WTC11 (cell line): ENCODE measurements at regions not wholly inside any gene's neighbourhood (a gene's known extent, or its start where the extent isn't known, plus 50 kb on each side); places are given as distances from the start of the nearest gene placed in this dataset.
"Not testable (repeated sequence)": the region's sequence is repeated elsewhere in the genome, so short reads cannot be mapped to it uniquely, and the experiment has no call there.

ENCODE experiments used
- ATAC-seq: fragments of 200-7000 bp; cut with Tn5 transposase; 2 replicates; pipeline ENCODE4 v1.10.0; 2021; ENCODE audit warnings: mild to moderate bottlenecking, moderate library complexity
- CTCF ChIA-PET: fragments of 300-600 bp; sonication (Branson Sonifier 250); formaldehyde crosslinking; loops from one replicate; lab custom pipeline; 2021; ENCODE audit warnings: antibody characterized with exemption; lab: Charles Lee
- POLR2A ChIA-PET: fragments of 350-600 bp; sonication (Branson Sonifier 250); formaldehyde crosslinking; loops from one replicate; lab custom pipeline; 2021; ENCODE audit warnings: antibody characterized with exemption; lab: Charles Lee
- DNase-seq: peaks from one replicate; pipeline ENCODE4 v3.0.0; 2021; ENCODE audit warnings: low spot score
- H3K27ac Mint-ChIP-seq: 2 replicates; pipeline ENCODE4 v1.8.0; 2021; ENCODE audit warnings: mixed read lengths
- H3K27me3 Mint-ChIP-seq: 2 replicates; pipeline ENCODE4 v1.8.0; 2021; ENCODE audit warnings: low read depth, mild to moderate bottlenecking, moderate library complexity, mixed read lengths
- H3K36me3 Mint-ChIP-seq: 2 replicates; pipeline ENCODE4 v1.8.0; 2021; ENCODE audit warnings: mixed read lengths
- H3K4me1 Mint-ChIP-seq: 2 replicates; pipeline ENCODE4 v1.8.0; 2022; ENCODE audit warnings: mixed read lengths
- H3K4me3 Mint-ChIP-seq: 2 replicates; pipeline ENCODE4 v1.8.0; 2021; ENCODE audit warnings: mild to moderate bottlenecking, moderate library complexity, mixed read lengths
- H3K9me3 Mint-ChIP-seq: 2 replicates; pipeline ENCODE4 v1.8.0; 2021; ENCODE audit warnings: mixed read lengths
- ARID4B ChIP-seq: sonication (generic); formaldehyde crosslinking; IDR thresholded peaks from 2 replicates; pipeline ENCODE4 v1.8.0; 2023; ENCODE audit warnings: missing genetic modification reagents, mild to moderate bottlenecking, borderline replicate concordance
- ELF4 ChIP-seq: sonication (generic); formaldehyde crosslinking; IDR thresholded peaks from 2 replicates; pipeline ENCODE4 v1.8.1; 2022; ENCODE audit warnings: low read depth, mild to moderate bottlenecking, moderate library complexity, missing genetic modification reagents
- MXD4 ChIP-seq: fragments of 250-450 bp; sonication (Bioruptor Pico); IDR thresholded peaks from 2 replicates; pipeline ENCODE4 v1.8.0; 2021; ENCODE audit warnings: mild to moderate bottlenecking, moderate library complexity, borderline replicate concordance
- NFATC4 ChIP-seq: fragments of 250-450 bp; sonication (Bioruptor Pico); IDR thresholded peaks from 2 replicates; pipeline ENCODE4 v1.9.0; 2021; ENCODE audit warnings: mild to moderate bottlenecking
- NR2C2 ChIP-seq: sonication (generic); formaldehyde crosslinking; IDR thresholded peaks from 2 replicates; pipeline ENCODE4 v1.8.0; 2022; ENCODE audit warnings: mild to moderate bottlenecking, missing genetic modification reagents
- PREB ChIP-seq: sonication (generic); formaldehyde crosslinking; IDR thresholded peaks from 2 replicates; pipeline ENCODE4 v1.8.1; 2022; ENCODE audit warnings: mild to moderate bottlenecking, missing genetic modification reagents, moderate library complexity, borderline replicate concordance
- SOX15 ChIP-seq: fragments of 250-450 bp; sonication (Bioruptor Pico); IDR thresholded peaks from 2 replicates; pipeline ENCODE4 v1.9.0; 2021; ENCODE audit warnings: mild to moderate bottlenecking
- TEAD1 ChIP-seq: sonication (generic); formaldehyde crosslinking; IDR thresholded peaks from 2 replicates; pipeline ENCODE4 v1.8.0; 2022; ENCODE audit warnings: mild to moderate bottlenecking, missing genetic modification reagents
- TEAD4 ChIP-seq: sonication (generic); formaldehyde crosslinking; IDR thresholded peaks from 2 replicates; pipeline ENCODE4 v1.8.0; 2022; ENCODE audit warnings: mild to moderate bottlenecking, missing genetic modification reagents
- USF1 ChIP-seq: sonication (generic); formaldehyde crosslinking; IDR thresholded peaks from 2 replicates; pipeline ENCODE4 v1.8.0; 2022; ENCODE audit warnings: mild to moderate bottlenecking, missing genetic modification reagents
- ZNF263 ChIP-seq: sonication (generic); formaldehyde crosslinking; IDR thresholded peaks from 2 replicates; pipeline ENCODE4 v1.8.1; 2022; ENCODE audit warnings: low read depth, mild to moderate bottlenecking, moderate library complexity, missing genetic modification reagents
- ZNF423 ChIP-seq: fragments of 250-450 bp; sonication (Bioruptor Pico); IDR thresholded peaks from 2 replicates; pipeline ENCODE4 v2.1.2; 2022; ENCODE audit warnings: mild to moderate bottlenecking, moderate library complexity

- Mint-ChIP-seq H3K9me3 (peaks cover 10% of the 10 kb centered on the region), H3K4me1 (peaks cover 26% of the 10 kb centered on the region), H3K27ac (peak overlapping the region; percentile 97), H3K36me3 (no peaks in the 10 kb centered on the region), H3K4me3 (no peak overlapping the region), H3K27me3 (no peaks in the 10 kb centered on the region)
- TF ChIP-seq NR2C2 (CRISPR knock-in tag) (no peak), ZNF423 (CRISPR knock-in tag) (peak; percentile 53; the same call in 1 of the 2 replicates)
- DNase-seq (no peak), ATAC-seq (peak; percentile 89)
- ChIA-PET CTCF (no interaction called here), POLR2A (no interaction called here)
These were observed 82.4 kb upstream of the KCND2 start for GRCh38 chr7:120190566-120190965.

GRCh38 chr7:120191423-120191822 is 81.6 kb upstream of the KCND2 start:
- H3K27ac Mint-ChIP-seq, POLR2A ChIA-PET, H3K27me3 Mint-ChIP-seq, CTCF ChIA-PET, DNase-seq, H3K4me3 Mint-ChIP-seq, ATAC-seq, H3K36me3 Mint-ChIP-seq: not testable (repeated sequence)
- Mint-ChIP-seq H3K4me1 (peaks cover 26% of the 10 kb centered on the region), H3K9me3 (peaks cover 10% of the 10 kb centered on the region)

- DNase-seq (no peak), ATAC-seq (no peak)
- H3K9me3 Mint-ChIP-seq, result no peaks in the 10 kb centered on the region
- CTCF ChIA-PET, result no interaction called here
- no peak overlapping the region for H3K4me3 Mint-ChIP-seq
- no peak for TF ChIP-seq PREB (CRISPR knock-in tag)
- no peak for TF ChIP-seq USF1 (CRISPR knock-in tag)
- no peak for TF ChIP-seq ELF4 (CRISPR knock-in tag)
- TF ChIP-seq ZNF263 (CRISPR knock-in tag), result no peak
- TF ChIP-seq NFATC4 (CRISPR knock-in tag), result no peak
- TF ChIP-seq ZNF423 (CRISPR knock-in tag), result no peak
- no peak for TF ChIP-seq TEAD1 (CRISPR knock-in tag)
- TF ChIP-seq TEAD4 (CRISPR knock-in tag), result no peak
- TF ChIP-seq ARID4B (CRISPR knock-in tag), result no peak
- POLR2A ChIA-PET, result no interaction called here
- no peak overlapping the region for H3K27ac Mint-ChIP-seq
- H3K36me3 Mint-ChIP-seq, result no peaks in the 10 kb centered on the region
- no peaks in the 10 kb centered on the region for H3K4me1 Mint-ChIP-seq
- no peaks in the 10 kb centered on the region for H3K27me3 Mint-ChIP-seq
These were observed 71.7 kb upstream of the KCND2 start for GRCh38 chr7:120201290-120201689.

GRCh38 chr7:120205101-120205500 is 67.9 kb upstream of the KCND2 start:
- Mint-ChIP-seq H3K4me3 (no peak overlapping the region), H3K9me3 (peaks cover 6% of the 10 kb centered on the region; the same call in 1 of the 2 replicates), H3K27me3 (no peaks in the 10 kb centered on the region), H3K4me1 (peaks cover 5% of the 10 kb centered on the region), H3K36me3 (no peaks in the 10 kb centered on the region), H3K27ac (no peak overlapping the region)
- TF ChIP-seq SOX15 (CRISPR knock-in tag) (no peak), MXD4 (CRISPR knock-in tag) (no peak)
- ChIA-PET POLR2A (no interaction called here), CTCF (no interaction called here)
- DNase-seq (no peak), ATAC-seq (no peak)
